ENCODE measurements at regions not wholly inside any gene's neighbourhood (a gene's known extent, or its start where the extent isn't known, plus 50 kb on each side); places are given as distances from the start of the nearest gene placed in this dataset.

DNA sequence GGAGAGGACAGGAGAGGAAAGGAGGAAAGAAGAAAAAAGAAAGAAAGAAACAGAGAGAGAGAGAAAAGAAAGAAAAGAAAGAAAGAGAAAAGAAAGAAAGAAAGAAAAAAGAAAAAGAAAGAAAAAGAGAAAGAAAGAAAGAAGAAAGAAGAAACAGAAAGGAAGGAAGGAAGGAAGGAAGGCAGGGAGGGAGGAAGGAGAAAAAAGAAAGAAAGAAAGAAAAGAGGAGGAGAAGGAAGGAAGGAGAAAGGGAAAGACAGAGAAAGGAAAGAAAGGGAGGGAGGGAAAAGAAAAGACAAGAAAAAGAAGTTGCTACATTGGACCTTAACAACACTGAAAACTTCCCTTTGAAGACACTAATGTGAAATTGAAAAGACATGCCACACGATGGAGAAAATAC lies 56.6 kb upstream of the CCL2 start:
- TF ChIP-seq CTCF (conservative IDR thresholded peaks at IDR 0.05 in 1 of 2, IDR thresholded peaks at IDR 0.05 in 1 of 2; ENCODE audit: low read depth in 1 of 2, low read length in 2 of 2) (no peak), EZH2 (IDR thresholded peaks at IDR 0.05; ENCODE audit: low read length, missing control alignments) (no peak)

All from fibroblast of lung (primary cell).